ENCODE measurements at regions not wholly inside any gene's neighbourhood (a gene's known extent, or its start where the extent isn't known, plus 50 kb on each side); places are given as distances from the start of the nearest gene placed in this dataset.

DNA sequence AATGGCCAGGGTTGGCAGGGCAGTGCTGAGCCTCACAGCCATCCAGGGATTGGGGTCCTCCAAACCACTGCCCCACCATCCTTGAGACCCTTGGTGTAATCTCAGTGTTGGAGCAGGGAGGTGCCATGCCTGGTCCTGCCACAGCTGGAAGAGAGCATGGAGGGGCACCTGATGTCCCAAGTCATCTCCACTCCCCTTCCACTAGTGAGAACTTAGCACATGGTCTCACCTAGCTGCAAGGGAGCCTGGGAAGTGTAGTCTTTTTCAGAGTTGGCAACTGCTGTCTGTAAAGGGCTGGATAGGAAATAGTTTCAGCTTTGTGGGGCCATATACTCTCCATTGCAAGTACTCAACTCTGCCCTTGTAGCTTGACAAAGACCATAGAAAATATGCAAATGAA lies 238.7 kb downstream of the RPS24 start:
- no peak for DNase-seq (ENCODE audit: low read depth in 2 of 2)

DNA sequence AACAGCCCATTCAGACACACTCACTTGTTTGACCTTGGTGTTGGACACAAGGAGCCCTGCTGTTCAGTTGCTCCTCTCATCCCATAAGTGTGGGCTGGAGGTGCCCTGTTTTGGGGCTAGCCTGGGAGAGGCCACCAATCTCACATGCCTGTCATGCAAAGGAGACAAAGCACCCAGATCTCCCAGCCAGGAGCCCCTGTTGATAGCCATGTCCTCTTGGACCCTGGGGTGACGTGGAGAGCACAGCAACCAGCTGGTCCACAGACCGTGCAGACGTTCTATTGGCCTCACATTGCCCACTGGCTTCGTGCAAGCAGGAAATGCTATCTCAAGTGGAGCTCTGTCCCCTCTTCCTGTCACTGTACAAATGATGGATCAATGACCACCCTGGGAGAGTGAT lies 240.8 kb downstream of the RPS24 start:
- no peak for DNase-seq (ENCODE audit: low read depth in 2 of 2)

DNA sequence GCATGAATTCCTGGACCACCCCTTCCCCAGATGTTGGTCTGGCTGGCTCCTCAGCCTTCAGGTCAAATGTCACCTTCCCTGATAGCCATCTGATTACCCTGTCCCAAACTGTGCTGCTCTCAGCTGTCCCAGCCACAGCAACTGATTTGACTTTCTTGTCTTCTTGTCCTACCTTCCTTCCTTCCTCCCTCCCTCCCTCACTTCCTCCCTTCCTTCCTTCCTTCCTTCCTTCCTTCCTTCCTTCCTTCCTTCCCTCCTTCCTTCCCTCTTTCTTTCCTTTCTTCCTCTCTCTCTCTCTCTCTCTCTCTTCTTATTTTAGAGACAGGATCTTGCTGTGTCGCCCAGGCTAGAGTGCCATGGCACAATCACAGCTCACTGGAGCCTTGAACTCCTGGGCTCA lies 242.5 kb downstream of the RPS24 start:
- DNase-seq (ENCODE audit: low read depth in 2 of 2), result no peak

DNA sequence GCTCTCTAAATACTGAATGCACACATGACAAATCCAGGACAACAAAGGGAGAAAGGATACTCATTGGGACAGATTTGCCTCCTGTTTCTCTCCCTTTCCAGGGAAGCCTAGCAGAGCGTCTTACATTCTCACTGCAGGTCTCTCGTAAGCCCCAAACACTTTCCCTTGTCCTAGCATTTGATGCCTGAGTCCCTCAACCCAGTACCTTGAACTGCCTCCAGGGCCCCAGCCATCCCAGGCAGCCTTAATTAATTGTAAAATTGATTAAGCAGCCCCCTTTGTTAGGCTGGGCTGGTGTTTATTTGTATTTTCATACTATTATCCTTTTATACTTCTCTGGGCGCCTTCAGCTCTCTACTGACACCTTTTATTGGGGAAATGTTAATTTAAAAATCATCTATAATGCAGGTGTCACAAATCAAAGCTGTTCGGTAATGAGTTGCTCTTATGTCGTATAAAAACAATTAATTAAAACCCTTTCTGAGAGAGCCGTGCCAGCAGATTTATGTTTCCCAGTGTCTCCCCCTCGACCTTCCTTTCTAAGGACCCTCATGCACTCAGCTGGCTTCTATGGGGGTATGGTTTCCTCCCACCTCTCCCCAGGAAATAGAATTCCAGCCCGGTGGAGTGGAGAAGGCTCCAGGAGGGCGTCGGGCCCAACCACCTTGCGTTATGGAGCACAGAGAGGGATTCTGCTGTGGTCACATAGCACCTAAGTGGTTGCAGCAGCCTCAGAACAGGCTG lies 243.8 kb downstream of the RPS24 start:
- no peak for DNase-seq (ENCODE audit: low read depth in 2 of 2)

- DNase-seq (ENCODE audit: low read depth in 2 of 2), result no peak
These were observed 244.4 kb downstream of the RPS24 start for GRCh38 chr10:78278058-78278404.

DNA sequence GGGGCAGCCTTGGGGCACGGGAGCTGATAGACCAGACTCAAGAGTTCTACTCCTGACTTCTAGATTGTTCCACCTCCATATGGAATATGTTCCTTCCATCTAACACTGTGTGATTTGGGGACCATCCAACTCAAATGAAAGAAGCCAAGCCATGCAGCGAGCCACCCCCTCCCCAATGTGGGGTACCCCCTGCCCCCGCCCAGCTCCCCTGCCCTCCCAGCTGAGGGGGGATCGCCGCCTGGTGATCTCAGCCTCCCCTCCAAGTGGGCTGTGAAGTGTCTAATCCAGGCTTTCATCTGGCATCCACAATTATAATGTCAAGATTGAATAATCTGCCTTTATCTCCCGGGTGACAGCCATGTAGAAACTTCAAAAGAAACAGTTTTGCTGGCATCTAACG lies 246.1 kb downstream of the RPS24 start:
- DNase-seq (ENCODE audit: low read depth in 2 of 2), result no peak

GRCh38 chr10:78280604-78281003 lies 246.9 kb downstream of the RPS24 start:
- DNase-seq (ENCODE audit: low read depth in 2 of 2), result no peak

GRCh38 chr10:78281627-78282026 lies 248.0 kb downstream of the RPS24 start:
- no peak for DNase-seq (ENCODE audit: low read depth in 2 of 2)

DNA sequence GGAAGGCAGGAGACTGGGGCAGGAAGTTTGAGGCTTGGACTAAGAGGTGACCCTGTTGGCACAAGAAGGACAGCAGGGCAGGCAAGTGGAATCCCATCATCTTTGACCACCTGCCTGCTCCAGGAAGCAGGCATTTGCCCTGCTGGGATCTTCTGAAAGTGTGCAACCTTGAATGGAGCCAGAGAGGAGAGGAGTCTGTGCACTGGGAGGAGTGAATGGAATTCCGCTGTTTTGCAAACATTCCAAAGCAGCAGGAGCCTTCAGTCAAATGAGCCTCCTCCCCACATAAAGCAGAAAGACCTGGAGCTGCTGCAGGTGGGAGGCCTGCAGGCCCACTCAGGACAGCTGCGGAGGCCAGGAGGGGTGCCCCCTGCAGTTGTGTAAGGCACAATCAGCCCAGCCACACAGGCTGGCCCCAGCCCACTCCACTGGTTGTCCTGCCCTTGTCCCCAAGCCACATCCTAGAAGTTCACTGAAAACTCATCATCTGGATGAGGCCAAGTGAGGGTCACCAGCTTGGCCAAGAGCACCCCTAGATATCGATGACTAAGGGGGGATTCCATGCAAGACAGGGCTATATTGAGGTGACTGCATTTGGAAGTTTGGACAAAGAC lies 249.5 kb downstream of the RPS24 start:
- no peak for DNase-seq (ENCODE audit: low read depth in 2 of 2)

DNA sequence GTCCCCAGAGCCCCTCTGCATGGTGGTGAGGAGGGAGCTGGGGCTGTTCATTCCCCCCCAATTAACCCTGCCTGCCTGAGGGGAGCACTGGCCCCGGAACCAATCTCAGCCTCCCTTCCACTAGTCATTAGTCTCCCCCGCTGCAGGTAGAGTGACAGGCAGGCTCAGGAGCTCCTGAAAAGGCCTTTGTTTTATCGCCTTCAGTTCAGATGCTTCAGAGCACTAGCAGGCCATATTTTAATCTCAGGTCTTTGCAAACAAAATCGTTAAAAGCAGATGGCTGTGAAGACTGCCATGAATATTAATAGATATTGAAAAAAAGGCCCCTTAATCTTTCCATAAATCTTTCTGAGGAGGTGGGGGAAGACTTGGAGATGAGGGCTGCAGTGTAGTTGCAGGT lies 250.7 kb downstream of the RPS24 start:
- no peak for DNase-seq (ENCODE audit: low read depth in 2 of 2)

- no peak for DNase-seq (ENCODE audit: low read depth in 2 of 2)
These were observed 251.6 kb downstream of the RPS24 start for GRCh38 chr10:78285226-78285625.

DNA sequence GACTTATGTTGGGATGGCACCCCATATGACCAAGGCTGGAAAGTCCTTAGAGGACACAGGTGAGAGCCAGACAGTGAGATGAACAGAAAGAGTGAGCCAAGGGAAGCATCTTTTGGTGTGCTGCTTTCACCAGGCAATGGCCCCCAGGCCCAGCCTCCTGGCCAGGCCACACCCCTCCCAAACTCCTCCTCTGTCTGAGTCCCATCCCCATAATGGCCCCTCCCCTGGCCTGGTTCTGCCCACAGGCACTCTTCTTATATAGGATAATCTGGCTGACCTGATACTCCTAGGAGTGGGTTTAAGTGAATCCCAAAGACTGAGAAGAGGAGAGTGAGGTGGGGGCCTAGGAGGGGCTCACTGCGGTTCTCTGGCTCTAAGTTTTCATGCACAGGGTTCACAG lies 252.5 kb downstream of the RPS24 start:
- no peak for DNase-seq (ENCODE audit: low read depth in 2 of 2)

DNA sequence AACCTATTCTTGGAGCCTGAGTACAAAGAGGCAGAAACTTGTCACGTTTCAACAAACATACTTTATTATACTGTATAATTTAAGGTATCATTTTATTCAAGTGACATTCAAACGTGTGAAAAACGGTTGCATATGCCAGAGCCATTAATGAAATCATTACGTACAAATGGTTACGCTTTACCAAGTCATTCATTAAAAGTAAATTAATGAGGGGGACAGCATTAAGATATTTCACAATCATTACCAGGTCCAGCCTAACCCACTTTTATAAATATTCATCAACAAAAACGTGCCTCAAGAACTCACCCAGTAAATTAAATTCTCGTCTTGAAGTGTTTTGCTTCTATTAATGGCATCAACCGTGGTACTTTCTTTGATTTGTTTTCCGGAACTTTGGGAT lies 253.0 kb downstream of the RPS24 start:
- DNase-seq (ENCODE audit: low read depth in 2 of 2), result no peak

GRCh38 chr10:78287618-78288017 lies 254.0 kb downstream of the RPS24 start:
- DNase-seq (ENCODE audit: low read depth in 2 of 2), result no peak

DNA sequence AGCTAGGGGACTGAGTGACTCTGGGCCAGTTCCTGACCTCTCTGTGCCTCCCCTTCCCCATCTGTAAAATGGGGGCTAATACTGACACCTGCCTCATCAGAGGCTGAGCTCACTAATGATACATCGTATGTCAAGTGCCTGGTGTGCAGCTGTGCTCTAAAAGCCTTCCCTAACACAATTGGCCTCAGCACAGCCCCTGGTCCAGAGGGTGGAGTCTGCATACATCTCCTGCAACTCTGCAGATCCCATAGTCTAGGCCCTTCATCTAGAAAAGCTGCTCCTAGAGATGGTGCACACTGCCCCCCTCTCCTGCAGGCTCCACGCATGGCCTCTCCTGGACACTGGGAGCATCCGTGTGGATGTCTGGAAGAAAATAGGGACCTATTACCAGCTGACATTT lies 255.0 kb downstream of the RPS24 start:
- DNase-seq (ENCODE audit: low read depth in 2 of 2), result no peak

GRCh38 chr10:78290131-78290750 lies 256.6 kb downstream of the RPS24 start:
- DNase-seq (ENCODE audit: low read depth in 2 of 2), result no peak

GRCh38 chr10:78291722-78292121 lies 258.1 kb downstream of the RPS24 start:
- no peak for DNase-seq (ENCODE audit: low read depth in 2 of 2)

- DNase-seq (ENCODE audit: low read depth in 2 of 2), result no peak
These were observed 258.8 kb downstream of the RPS24 start for GRCh38 chr10:78292250-78292981.

GRCh38 chr10:78292982-78293865 lies 259.6 kb downstream of the RPS24 start:
- no peak for DNase-seq (ENCODE audit: low read depth in 2 of 2)

GRCh38 chr10:78295242-78295641 lies 261.6 kb downstream of the RPS24 start:
- DNase-seq (ENCODE audit: low read depth in 2 of 2), result no peak

DNA sequence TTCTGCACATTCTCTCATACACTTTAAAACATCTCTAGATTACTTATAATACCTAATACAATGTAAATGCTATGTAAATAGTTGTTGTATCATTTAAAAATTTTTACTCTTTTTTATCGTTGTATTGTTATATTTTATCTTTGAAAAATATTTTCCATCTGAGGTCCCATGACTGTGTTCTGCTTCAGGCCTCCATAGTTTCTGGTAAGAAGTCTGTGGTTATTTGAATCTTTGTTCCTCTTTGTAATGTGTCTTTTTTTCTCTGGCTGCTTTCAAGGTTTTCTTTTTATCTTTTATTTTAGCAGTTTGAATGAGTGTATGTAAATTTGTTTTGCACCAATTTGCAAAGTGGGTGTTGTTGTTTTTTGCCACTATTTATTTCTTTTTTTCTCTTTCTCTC lies 263.1 kb downstream of the RPS24 start:
- no peak for DNase-seq (ENCODE audit: low read depth in 2 of 2)

DNA sequence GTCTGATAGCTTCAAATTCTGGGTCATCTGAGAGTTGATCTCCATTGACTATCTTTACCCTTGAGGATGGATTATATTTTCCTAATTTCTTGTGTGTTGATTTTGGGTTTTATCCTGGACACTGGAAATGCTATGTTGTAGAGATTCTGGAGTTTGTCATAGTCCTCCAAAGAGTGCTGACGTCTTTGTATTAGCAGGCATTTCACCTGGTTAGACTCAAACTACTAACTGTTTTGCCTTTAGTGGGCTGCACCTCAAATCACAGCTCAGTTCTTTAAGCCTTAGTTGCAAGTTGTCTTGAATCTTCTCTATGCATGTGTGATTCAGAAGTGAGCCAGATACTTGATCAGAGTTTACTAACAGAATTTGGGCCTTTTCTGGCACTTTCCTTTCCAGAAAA lies 264.3 kb downstream of the RPS24 start:
- DNase-seq (ENCODE audit: low read depth in 2 of 2), result no peak

All from stimulated activated CD8-positive, alpha-beta memory T cell treated with anti-CD3 and anti-CD28 coated beads, Interleukin-7, amount 100 ng/mL, for 1 hour (primary cell).